Activated naive CD8-positive, alpha-beta T cell treated with anti-CD3 and anti-CD28 coated beads, Interleukin-2, amount 50 U/mL, for 24 hours (primary cell): ENCODE measurements at regions not wholly inside any gene's neighbourhood (a gene's known extent, or its start where the extent isn't known, plus 50 kb on each side); places are given as distances from the start of the nearest gene placed in this dataset.

Experiments used
- ATAC-seq: fragments of 150-1000 bp; cut with Tn5 transposase; one replicate; pipeline ENCODE4 v1.10.0; 2021
- DNase-seq: peaks from one replicate; pipeline ENCODE4 v3.0.0; 2021
- H3K27ac Mint-ChIP-seq: one replicate; pipeline ENCODE4 v1.8.0; 2021; ENCODE audit warnings: mild to moderate bottlenecking, mixed read lengths
- H3K27me3 Mint-ChIP-seq: one replicate; pipeline ENCODE4 v1.8.0; 2021; ENCODE audit warnings: mixed read lengths
- H3K36me3 Mint-ChIP-seq: one replicate; pipeline ENCODE4 v1.8.0; 2021; ENCODE audit warnings: low read depth, mixed read lengths
- H3K4me1 Mint-ChIP-seq: one replicate; pipeline ENCODE4 v1.8.0; 2021; ENCODE audit warnings: mixed read lengths
- H3K4me3 Mint-ChIP-seq: one replicate; pipeline ENCODE4 v1.8.0; 2021; ENCODE audit warnings: mild to moderate bottlenecking, moderate library complexity, mixed read lengths
- H3K9me3 Mint-ChIP-seq: one replicate; pipeline ENCODE4 v1.8.0; 2021; ENCODE audit warnings: mixed read lengths

GRCh38 chr10:126722726-126723125 is 52.2 kb upstream of the C10orf90 start:
- no peaks in the 10 kb centered on the region for H3K9me3 Mint-ChIP-seq
- no peaks in the 10 kb centered on the region for H3K4me1 Mint-ChIP-seq
- no peak for DNase-seq
- H3K4me3 Mint-ChIP-seq, result no peak overlapping the region
- no peaks in the 10 kb centered on the region for H3K36me3 Mint-ChIP-seq
- H3K27ac Mint-ChIP-seq, result no peak overlapping the region
- H3K27me3 Mint-ChIP-seq, result peaks cover 1% of the 10 kb centered on the region
- no peak for ATAC-seq

DNA sequence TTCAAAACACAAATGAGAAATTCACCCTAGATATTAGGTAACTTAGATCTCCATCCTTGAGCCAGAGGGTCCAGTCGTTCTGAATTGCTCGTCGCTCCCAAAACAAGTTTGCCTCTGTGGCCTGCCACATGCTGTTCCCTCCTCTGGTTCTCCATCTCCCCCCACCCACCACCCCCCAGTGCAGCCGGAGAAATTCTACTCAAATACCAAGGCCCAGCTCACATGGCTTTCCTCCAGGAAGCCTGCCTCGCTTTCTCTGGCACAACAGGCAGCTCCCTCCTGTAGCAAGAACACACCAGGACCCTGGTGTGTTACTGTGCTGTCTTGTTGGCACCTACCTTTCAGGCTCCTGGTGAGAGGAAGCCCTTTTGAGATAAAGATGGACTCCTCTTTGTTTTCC is 52.7 kb upstream of the C10orf90 start:
- no peak for DNase-seq
- H3K27ac Mint-ChIP-seq, result no peak overlapping the region
- ATAC-seq, result no peak
- peaks cover 1% of the 10 kb centered on the region for H3K27me3 Mint-ChIP-seq
- H3K36me3 Mint-ChIP-seq, result no peaks in the 10 kb centered on the region
- peaks cover 3% of the 10 kb centered on the region for H3K9me3 Mint-ChIP-seq
- H3K4me1 Mint-ChIP-seq, result no peaks in the 10 kb centered on the region
- H3K4me3 Mint-ChIP-seq, result no peak overlapping the region

- H3K36me3 Mint-ChIP-seq, result no peaks in the 10 kb centered on the region
- DNase-seq, result no peak
- no peaks in the 10 kb centered on the region for H3K4me1 Mint-ChIP-seq
- no peak overlapping the region for H3K27ac Mint-ChIP-seq
- ATAC-seq, result no peak
- peaks cover 8% of the 10 kb centered on the region for H3K9me3 Mint-ChIP-seq
- H3K27me3 Mint-ChIP-seq, result no peaks in the 10 kb centered on the region
- H3K4me3 Mint-ChIP-seq, result no peak overlapping the region
Measured at GRCh38 chr10:126729314-126729870, 58.9 kb upstream of the C10orf90 start.

- H3K4me1 Mint-ChIP-seq, result no peaks in the 10 kb centered on the region
- no peaks in the 10 kb centered on the region for H3K36me3 Mint-ChIP-seq
- no peak overlapping the region for H3K27ac Mint-ChIP-seq
- DNase-seq (no peak), ATAC-seq (no peak)
- no peaks in the 10 kb centered on the region for H3K27me3 Mint-ChIP-seq
- no peak overlapping the region for H3K4me3 Mint-ChIP-seq
- H3K9me3 Mint-ChIP-seq, result peaks cover 8% of the 10 kb centered on the region
Measured at GRCh38 chr10:126730856-126731609, 60.5 kb upstream of the C10orf90 start.

GRCh38 chr10:126731610-126731990 is 61.1 kb upstream of the C10orf90 start:
- H3K27me3 Mint-ChIP-seq, result no peaks in the 10 kb centered on the region

GRCh38 chr10:126732308-126732707 is 61.8 kb upstream of the C10orf90 start:
- Mint-ChIP-seq H3K36me3 (no peaks in the 10 kb centered on the region), H3K4me3 (no peak overlapping the region), H3K27ac (no peak overlapping the region), H3K9me3 (peaks cover 8% of the 10 kb centered on the region), H3K4me1 (no peaks in the 10 kb centered on the region), H3K27me3 (no peaks in the 10 kb centered on the region)
- DNase-seq (no peak), ATAC-seq (no peak)

More at GRCh38 chr10:126731610-126731990, 61.1 kb upstream of the C10orf90 start:
- Mint-ChIP-seq H3K4me1 (no peaks in the 10 kb centered on the region), H3K36me3 (no peaks in the 10 kb centered on the region), H3K4me3 (no peak overlapping the region), H3K9me3 (peaks cover 8% of the 10 kb centered on the region), H3K27ac (no peak overlapping the region)
- no peak for DNase-seq
- ATAC-seq, result no peak

- peaks cover 8% of the 10 kb centered on the region for H3K9me3 Mint-ChIP-seq
- no peaks in the 10 kb centered on the region for H3K27me3 Mint-ChIP-seq
- H3K4me3 Mint-ChIP-seq, result no peak overlapping the region
- DNase-seq (no peak), ATAC-seq (no peak)
- H3K4me1 Mint-ChIP-seq, result no peaks in the 10 kb centered on the region
- H3K27ac Mint-ChIP-seq, result no peak overlapping the region
- no peaks in the 10 kb centered on the region for H3K36me3 Mint-ChIP-seq
Measured at GRCh38 chr10:126732868-126733267, 62.4 kb upstream of the C10orf90 start.

DNA sequence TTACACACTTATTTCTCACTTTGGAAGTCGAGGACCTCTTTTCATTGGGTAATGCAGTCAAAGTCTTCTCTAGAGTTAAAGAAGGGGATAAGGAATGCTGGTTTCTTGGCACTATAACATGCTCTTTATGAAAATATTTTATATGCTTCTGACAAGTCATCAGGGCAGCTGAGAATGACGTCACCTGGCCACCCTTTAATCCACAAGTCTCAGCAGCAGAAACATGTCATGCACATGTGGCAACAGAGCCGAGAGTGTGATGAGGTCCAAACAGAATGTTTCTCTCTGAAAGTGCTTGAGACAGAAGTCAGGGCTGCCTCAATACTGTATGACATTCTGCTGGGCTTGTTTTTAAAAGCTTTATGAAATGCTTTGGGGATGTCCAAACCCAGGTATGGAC is 63.5 kb upstream of the C10orf90 start:
- Mint-ChIP-seq H3K27me3 (no peaks in the 10 kb centered on the region), H3K36me3 (no peaks in the 10 kb centered on the region), H3K27ac (no peak overlapping the region), H3K4me3 (no peak overlapping the region), H3K9me3 (no peaks in the 10 kb centered on the region), H3K4me1 (no peaks in the 10 kb centered on the region)
- ATAC-seq (no peak), DNase-seq (no peak)

GRCh38 chr10:126734967-126735366 is 64.5 kb upstream of the C10orf90 start:
- Mint-ChIP-seq H3K9me3 (no peaks in the 10 kb centered on the region), H3K36me3 (no peaks in the 10 kb centered on the region), H3K4me3 (no peak overlapping the region), H3K4me1 (no peaks in the 10 kb centered on the region), H3K27ac (no peak overlapping the region), H3K27me3 (no peaks in the 10 kb centered on the region)
- DNase-seq (no peak), ATAC-seq (no peak)

GRCh38 chr10:126736142-126736541 is 65.6 kb upstream of the C10orf90 start:
- ATAC-seq (no peak), DNase-seq (no peak)
- Mint-ChIP-seq H3K27me3 (no peaks in the 10 kb centered on the region), H3K27ac (no peak overlapping the region), H3K4me1 (no peaks in the 10 kb centered on the region), H3K4me3 (no peak overlapping the region), H3K36me3 (no peaks in the 10 kb centered on the region), H3K9me3 (peaks cover 2% of the 10 kb centered on the region)

- Mint-ChIP-seq H3K27me3 (no peaks in the 10 kb centered on the region), H3K27ac (no peak overlapping the region), H3K36me3 (no peaks in the 10 kb centered on the region), H3K4me3 (no peak overlapping the region), H3K4me1 (no peaks in the 10 kb centered on the region), H3K9me3 (peaks cover 3% of the 10 kb centered on the region)
- no peak for ATAC-seq
- no peak for DNase-seq
Measured at GRCh38 chr10:126736727-126737126, 66.2 kb upstream of the C10orf90 start.

DNA sequence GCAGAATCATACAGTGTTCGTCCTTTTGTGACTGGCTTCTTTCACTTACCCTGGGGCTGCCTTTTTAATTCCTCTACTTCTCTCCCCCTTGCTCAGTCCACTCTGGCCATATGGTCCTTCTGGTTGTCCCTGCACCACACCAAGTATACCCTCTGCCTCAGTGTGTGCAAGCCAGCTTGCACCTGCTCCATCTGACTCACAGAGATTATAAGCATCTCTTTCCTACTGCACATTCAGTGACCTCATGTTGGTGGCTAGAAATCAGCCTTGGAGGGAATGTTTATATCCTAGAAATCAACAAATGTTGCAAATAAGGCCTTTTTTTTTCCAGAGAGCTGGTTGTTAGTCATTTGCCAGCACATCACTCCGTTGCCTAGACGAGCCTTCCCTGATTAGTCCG is 67.5 kb upstream of the C10orf90 start:
- H3K4me1 Mint-ChIP-seq, result no peaks in the 10 kb centered on the region
- DNase-seq (no peak), ATAC-seq (no peak)
- no peaks in the 10 kb centered on the region for H3K27me3 Mint-ChIP-seq
- no peaks in the 10 kb centered on the region for H3K36me3 Mint-ChIP-seq
- H3K9me3 Mint-ChIP-seq, result peaks cover 6% of the 10 kb centered on the region
- no peak overlapping the region for H3K4me3 Mint-ChIP-seq
- H3K27ac Mint-ChIP-seq, result no peak overlapping the region

DNA sequence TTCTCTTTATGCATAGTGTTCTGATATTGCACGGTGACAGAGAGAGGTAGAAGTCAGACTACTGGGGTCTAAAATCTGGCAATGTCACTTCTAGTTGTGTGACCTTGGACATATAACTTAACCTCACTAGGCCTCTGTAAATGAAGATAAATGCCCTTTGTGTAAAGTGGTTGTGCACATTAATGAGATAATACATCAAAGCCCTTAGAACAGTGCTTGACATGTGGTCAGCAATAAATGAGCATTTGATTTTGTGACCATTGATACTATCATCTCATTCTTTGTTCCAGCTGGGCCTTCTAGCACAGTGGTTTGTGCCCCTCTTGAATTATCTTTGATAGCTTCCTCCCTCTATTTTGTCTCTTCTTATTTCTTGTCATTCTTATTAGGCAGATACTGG is 74.1 kb upstream of the C10orf90 start:
- Mint-ChIP-seq H3K9me3 (peaks cover 7% of the 10 kb centered on the region), H3K4me1 (no peaks in the 10 kb centered on the region), H3K27ac (no peak overlapping the region), H3K36me3 (no peaks in the 10 kb centered on the region), H3K4me3 (no peak overlapping the region), H3K27me3 (no peaks in the 10 kb centered on the region)
- DNase-seq (no peak), ATAC-seq (no peak)

- Mint-ChIP-seq H3K27ac (no peak overlapping the region), H3K36me3 (no peaks in the 10 kb centered on the region), H3K27me3 (no peaks in the 10 kb centered on the region), H3K9me3 (no peaks in the 10 kb centered on the region), H3K4me3 (no peak overlapping the region), H3K4me1 (no peaks in the 10 kb centered on the region)
- DNase-seq (peak; percentile 64), ATAC-seq (peak; percentile 69)
Measured at GRCh38 chr10:126749015-126749655, 78.6 kb upstream of the C10orf90 start.

- ATAC-seq, result no peak
- Mint-ChIP-seq H3K4me1 (no peaks in the 10 kb centered on the region), H3K9me3 (peaks cover 9% of the 10 kb centered on the region), H3K4me3 (no peak overlapping the region), H3K27ac (no peak overlapping the region), H3K36me3 (no peaks in the 10 kb centered on the region), H3K27me3 (peaks cover 2% of the 10 kb centered on the region)
- no peak for DNase-seq
Measured at GRCh38 chr10:126754966-126755365, 84.5 kb upstream of the C10orf90 start.
